ENCODE measurements at regions not wholly inside any gene's neighbourhood (a gene's known extent, or its start where the extent isn't known, plus 50 kb on each side); places are given as distances from the start of the nearest gene placed in this dataset.
"Not testable (repeated sequence)": the region's sequence is repeated elsewhere in the genome, so short reads cannot be mapped to it uniquely, and the experiment has no call there.

GRCh38 chr18:65278939-65279667 lies 471.7 kb upstream of the CDH7 start:
- no peak for DNase-seq

- no peak for DNase-seq
These were observed 481.4 kb upstream of the CDH7 start for GRCh38 chr18:65269375-65269774.

GRCh38 chr18:65265761-65266160 lies 485.1 kb upstream of the CDH7 start:
- no peak for DNase-seq

- DNase-seq: no peak
These were observed 490.8 kb upstream of the CDH7 start for GRCh38 chr18:65260030-65260429.

- no peak for DNase-seq
These were observed 491.4 kb upstream of the CDH7 start for GRCh38 chr18:65259403-65259802.

- no peak for DNase-seq
These were observed 493.7 kb upstream of the CDH7 start for GRCh38 chr18:65257149-65257548.

GRCh38 chr18:65255417-65255816 lies 495.4 kb upstream of the CDH7 start:
- DNase-seq: no peak

GRCh38 chr18:65239787-65240186 lies 511.0 kb upstream of the CDH7 start:
- DNase-seq: no peak

GRCh38 chr18:65235966-65236624 lies 514.7 kb upstream of the CDH7 start:
- no peak for DNase-seq

GRCh38 chr18:65230311-65230710 lies 520.5 kb upstream of the CDH7 start:
- DNase-seq: no peak

- DNase-seq: no peak
These were observed 522.8 kb upstream of the CDH7 start for GRCh38 chr18:65227970-65228369.

GRCh38 chr18:65221736-65222135 lies 529.1 kb upstream of the CDH7 start:
- no peak for DNase-seq

GRCh38 chr18:65221115-65221514 lies 529.7 kb upstream of the CDH7 start:
- DNase-seq: no peak

- DNase-seq: no peak
These were observed 534.8 kb upstream of the CDH7 start for GRCh38 chr18:65215865-65216466.

GRCh38 chr18:65214456-65214855 lies 536.4 kb upstream of the CDH7 start:
- no peak for DNase-seq

- DNase-seq: no peak
These were observed 544.1 kb upstream of the CDH7 start for GRCh38 chr18:65206551-65207260.

GRCh38 chr18:65202091-65202490 lies 548.7 kb upstream of the CDH7 start:
- DNase-seq: no peak

- no peak for DNase-seq
These were observed 575.1 kb upstream of the CDH7 start for GRCh38 chr18:65175681-65176080.

GRCh38 chr18:65162086-65162485 lies 588.7 kb upstream of the CDH7 start:
- DNase-seq: not testable (repeated sequence)

GRCh38 chr18:65146482-65147021 lies 604.3 kb upstream of the CDH7 start:
- DNase-seq: no peak

- no peak for DNase-seq
These were observed 605.5 kb upstream of the CDH7 start for GRCh38 chr18:65145312-65145711.

- no peak for DNase-seq
These were observed 617.2 kb upstream of the CDH7 start for GRCh38 chr18:65133610-65134009.

- DNase-seq: no peak
These were observed 626.2 kb upstream of the CDH7 start for GRCh38 chr18:65124633-65125032.
